ENCODE measurements at regions not wholly inside any gene's neighbourhood (a gene's known extent, or its start where the extent isn't known, plus 50 kb on each side); places are given as distances from the start of the nearest gene placed in this dataset.

DNA sequence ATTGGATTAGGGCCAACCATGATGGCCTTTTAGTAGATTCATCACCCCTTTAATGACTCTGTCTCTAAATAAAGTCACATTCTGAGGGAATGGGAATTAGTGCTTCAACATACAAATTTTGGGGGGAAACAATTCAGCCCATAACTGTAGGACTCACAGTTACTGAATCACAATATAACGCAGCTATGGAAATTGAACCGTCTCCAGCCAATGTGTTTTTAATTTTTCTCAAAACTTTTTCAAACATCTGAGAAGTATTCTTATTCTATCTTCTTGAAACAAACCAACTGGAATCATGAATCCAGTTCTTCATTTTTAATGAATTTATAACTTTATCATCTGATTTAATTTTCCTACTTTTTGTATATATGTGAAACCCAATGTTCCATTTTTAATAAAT, 373.1 kb upstream of the SYT4 start:
- Histone ChIP-seq H3K9ac (ENCODE audit: low read depth in 1 of 3, low read length in 3 of 3) (no peak overlapping the region), H3K4me3 (ENCODE audit: low read length in 3 of 3) (no peak overlapping the region), H3K9me3 (ENCODE audit: control insufficient read depth in 3 of 3, low read length in 3 of 3) (no peaks in the 10 kb centered on the region), H3K27me3 (ENCODE audit: control insufficient read depth in 3 of 3, insufficient read depth in 3 of 3, low read length in 3 of 3) (no peaks in the 10 kb centered on the region), H3K36me3 (ENCODE audit: control insufficient read depth in 3 of 3, insufficient read depth in 3 of 3, low read length in 3 of 3) (no peaks in the 10 kb centered on the region), H3K4me1 (ENCODE audit: control insufficient read depth in 3 of 3, insufficient read depth in 3 of 3, low read length in 3 of 3) (no peaks in the 10 kb centered on the region), H3K27ac (ENCODE audit: low read depth, low read length) (no peak overlapping the region)

DNA sequence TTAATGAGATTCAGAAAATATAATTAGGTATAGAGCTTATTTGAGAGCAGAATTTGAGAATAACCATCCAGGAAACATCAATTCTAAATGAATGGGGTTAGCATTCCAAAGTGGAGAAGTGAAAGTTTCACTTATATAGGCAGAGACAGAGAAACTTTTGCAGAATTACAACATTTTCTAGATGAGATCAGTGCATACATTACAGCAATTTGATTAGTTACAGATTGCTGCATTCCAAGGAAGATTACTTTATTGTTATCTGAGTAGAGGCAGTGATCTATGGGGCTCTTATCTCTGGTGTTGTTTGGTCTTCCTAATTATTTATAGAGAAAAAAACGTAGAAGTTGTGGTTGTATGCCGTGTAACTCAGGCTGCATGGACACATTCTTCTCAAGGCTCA, 373.8 kb upstream of the SYT4 start:
- H3K9me3 ChIP-seq (ENCODE audit: control insufficient read depth in 3 of 3, low read length in 3 of 3) = no peaks in the 10 kb centered on the region
- H3K27ac ChIP-seq (ENCODE audit: low read depth, low read length) = no peak overlapping the region
- no peaks in the 10 kb centered on the region for H3K4me1 ChIP-seq (ENCODE audit: control insufficient read depth in 3 of 3, insufficient read depth in 3 of 3, low read length in 3 of 3)
- H3K36me3 ChIP-seq (ENCODE audit: control insufficient read depth in 3 of 3, insufficient read depth in 3 of 3, low read length in 3 of 3) = no peaks in the 10 kb centered on the region
- H3K27me3 ChIP-seq (ENCODE audit: control insufficient read depth in 3 of 3, insufficient read depth in 3 of 3, low read length in 3 of 3) = no peaks in the 10 kb centered on the region
- H3K4me3 ChIP-seq (ENCODE audit: low read length in 3 of 3) = no peak overlapping the region
- no peak overlapping the region for H3K9ac ChIP-seq (ENCODE audit: low read depth in 1 of 3, low read length in 3 of 3)

DNA sequence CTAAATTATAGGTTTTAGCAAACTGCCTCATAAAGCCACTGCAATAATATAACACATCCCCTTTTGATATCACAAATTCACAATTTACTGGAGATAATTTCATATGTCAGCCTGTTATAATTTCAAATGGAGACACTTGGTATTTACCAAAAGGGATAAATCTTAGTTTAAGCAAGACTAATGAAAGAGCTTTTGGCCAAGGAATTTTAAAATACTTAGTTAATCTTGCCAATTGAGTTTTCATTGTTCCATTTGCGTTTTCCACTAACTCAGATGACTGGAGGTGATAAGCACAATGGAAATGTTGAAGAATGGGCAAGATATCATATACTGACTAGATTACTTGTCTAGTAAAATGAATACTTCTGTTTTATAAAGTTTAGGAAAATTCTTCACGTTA, 379.3 kb upstream of the SYT4 start:
- Histone ChIP-seq H3K36me3 (ENCODE audit: control insufficient read depth in 3 of 3, insufficient read depth in 3 of 3, low read length in 3 of 3) (no peaks in the 10 kb centered on the region), H3K9me3 (ENCODE audit: control insufficient read depth in 3 of 3, low read length in 3 of 3) (no peaks in the 10 kb centered on the region), H3K4me1 (ENCODE audit: control insufficient read depth in 3 of 3, insufficient read depth in 3 of 3, low read length in 3 of 3) (no peaks in the 10 kb centered on the region), H3K27ac (ENCODE audit: low read depth, low read length) (no peak overlapping the region), H3K4me3 (ENCODE audit: low read length in 3 of 3) (no peak overlapping the region), H3K27me3 (ENCODE audit: control insufficient read depth in 3 of 3, insufficient read depth in 3 of 3, low read length in 3 of 3) (no peaks in the 10 kb centered on the region), H3K9ac (ENCODE audit: low read depth in 1 of 3, low read length in 3 of 3) (no peak overlapping the region)

DNA sequence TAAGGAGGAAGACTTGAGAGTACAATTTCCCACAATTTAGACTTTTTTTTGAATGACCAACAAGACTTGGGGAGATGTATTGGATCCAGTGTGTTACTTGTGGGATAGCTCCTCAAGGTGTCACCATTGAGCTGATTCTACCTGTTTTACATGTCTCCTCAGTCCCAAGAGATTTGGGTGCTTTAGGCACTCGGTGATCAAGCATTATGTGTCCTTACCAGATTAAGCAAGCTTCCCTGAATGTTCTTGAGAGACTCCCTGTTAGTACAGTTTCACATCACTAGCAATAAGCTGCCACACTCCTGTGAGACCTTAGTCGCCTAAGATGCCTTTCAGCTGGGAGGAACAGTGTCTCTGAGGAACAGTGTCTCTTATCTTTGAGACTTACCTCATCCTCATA, 384.3 kb upstream of the SYT4 start:
- H3K36me3 ChIP-seq (ENCODE audit: control insufficient read depth in 3 of 3, insufficient read depth in 3 of 3, low read length in 3 of 3) = no peaks in the 10 kb centered on the region
- H3K4me1 ChIP-seq (ENCODE audit: control insufficient read depth in 3 of 3, insufficient read depth in 3 of 3, low read length in 3 of 3) = peaks cover 0 to 7% (median 0%) of the 10 kb centered on the region in 3 donors
- H3K9ac ChIP-seq (ENCODE audit: low read depth in 1 of 3, low read length in 3 of 3) = no peak overlapping the region
- H3K27me3 ChIP-seq (ENCODE audit: control insufficient read depth in 3 of 3, insufficient read depth in 3 of 3, low read length in 3 of 3) = no peaks in the 10 kb centered on the region
- no peak overlapping the region for H3K27ac ChIP-seq (ENCODE audit: low read depth, low read length)
- no peak overlapping the region for H3K4me3 ChIP-seq (ENCODE audit: low read length in 3 of 3)
- H3K9me3 ChIP-seq (ENCODE audit: control insufficient read depth in 3 of 3, low read length in 3 of 3) = no peaks in the 10 kb centered on the region

DNA sequence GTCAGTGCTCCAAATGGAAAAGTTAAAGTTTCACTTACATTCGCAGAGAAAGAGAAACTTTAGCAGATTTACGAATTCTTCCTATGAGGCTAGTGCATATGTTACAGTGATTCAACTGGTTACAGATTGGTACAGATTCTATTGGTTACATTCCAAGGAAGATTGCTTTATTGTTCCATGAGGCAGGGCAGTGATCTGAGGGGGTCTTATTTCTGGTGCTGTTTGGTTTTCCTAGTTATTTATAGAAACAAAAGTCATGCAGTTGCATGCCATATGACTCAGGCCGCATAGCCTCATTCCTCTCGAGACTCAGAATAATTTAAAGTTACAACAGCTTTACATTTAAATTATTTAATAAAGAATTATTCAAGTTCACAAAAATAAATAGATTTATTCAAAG, 385.4 kb upstream of the SYT4 start:
- Histone ChIP-seq H3K9ac (ENCODE audit: low read depth in 1 of 3, low read length in 3 of 3) (no peak overlapping the region), H3K4me1 (ENCODE audit: control insufficient read depth in 3 of 3, insufficient read depth in 3 of 3, low read length in 3 of 3) (peaks cover 0 to 7% (median 0%) of the 10 kb centered on the region in 3 donors), H3K27ac (ENCODE audit: low read depth, low read length) (peak overlapping the region; percentile 9), H3K27me3 (ENCODE audit: control insufficient read depth in 3 of 3, insufficient read depth in 3 of 3, low read length in 3 of 3) (no peaks in the 10 kb centered on the region), H3K9me3 (ENCODE audit: control insufficient read depth in 3 of 3, low read length in 3 of 3) (no peaks in the 10 kb centered on the region), H3K4me3 (ENCODE audit: low read length in 3 of 3) (peak overlapping the region in 1 of 3 donors; percentile 26), H3K36me3 (ENCODE audit: control insufficient read depth in 3 of 3, insufficient read depth in 3 of 3, low read length in 3 of 3) (no peaks in the 10 kb centered on the region)

DNA sequence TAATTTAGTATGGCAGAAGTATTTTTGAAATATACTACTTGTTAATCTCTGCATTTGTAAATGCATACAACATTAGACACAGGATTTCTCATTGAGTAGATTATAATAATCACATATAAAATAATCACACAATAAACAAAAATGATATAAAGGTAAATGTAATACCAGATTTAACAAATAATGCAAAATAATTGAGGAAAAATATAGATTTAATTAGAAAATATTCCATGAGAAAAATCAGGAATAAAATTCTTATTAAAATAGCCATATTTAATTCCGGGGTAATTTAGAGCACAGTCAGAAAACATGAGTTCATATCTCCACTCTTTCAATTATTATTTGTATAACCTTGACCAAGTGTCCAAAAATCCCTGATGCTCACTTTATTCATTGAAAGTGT, 385.9 kb upstream of the SYT4 start:
- H3K9me3 ChIP-seq (ENCODE audit: control insufficient read depth in 3 of 3, low read length in 3 of 3) = no peaks in the 10 kb centered on the region
- peaks cover 0 to 7% (median 0%) of the 10 kb centered on the region in 3 donors for H3K4me1 ChIP-seq (ENCODE audit: control insufficient read depth in 3 of 3, insufficient read depth in 3 of 3, low read length in 3 of 3)
- H3K9ac ChIP-seq (ENCODE audit: low read depth in 1 of 3, low read length in 3 of 3) = no peak overlapping the region
- no peak overlapping the region for H3K27ac ChIP-seq (ENCODE audit: low read depth, low read length)
- H3K4me3 ChIP-seq (ENCODE audit: low read length in 3 of 3) = no peak overlapping the region
- H3K36me3 ChIP-seq (ENCODE audit: control insufficient read depth in 3 of 3, insufficient read depth in 3 of 3, low read length in 3 of 3) = no peaks in the 10 kb centered on the region
- H3K27me3 ChIP-seq (ENCODE audit: control insufficient read depth in 3 of 3, insufficient read depth in 3 of 3, low read length in 3 of 3) = no peaks in the 10 kb centered on the region

DNA sequence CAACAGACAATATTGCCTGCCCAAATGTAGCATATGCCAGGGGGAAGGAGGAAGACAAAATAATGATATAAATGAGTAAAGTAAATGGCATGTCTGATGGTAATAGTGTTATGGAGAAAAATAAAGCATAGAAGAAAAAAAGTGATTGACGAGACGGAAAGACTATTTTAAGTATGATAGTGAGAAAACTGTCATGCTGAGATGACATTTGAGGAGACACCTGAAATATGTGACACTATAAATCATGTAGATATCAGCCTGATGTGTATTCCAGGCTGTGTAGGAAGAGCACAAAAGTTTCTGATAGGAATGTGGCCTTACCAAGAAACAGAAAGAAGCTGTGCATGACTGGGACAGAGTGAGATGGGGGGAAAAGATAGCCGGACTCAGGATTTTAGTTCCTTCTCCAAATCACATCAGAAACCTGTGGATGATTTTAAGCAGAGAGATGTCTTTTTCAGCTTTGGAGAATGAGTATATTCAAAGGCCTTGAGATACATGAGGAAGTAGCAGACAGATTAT, 387.3 kb upstream of the SYT4 start:
- Histone ChIP-seq H3K27ac (ENCODE audit: low read depth, low read length) (no peak overlapping the region), H3K9me3 (ENCODE audit: control insufficient read depth in 3 of 3, low read length in 3 of 3) (no peaks in the 10 kb centered on the region), H3K9ac (ENCODE audit: low read depth in 1 of 3, low read length in 3 of 3) (no peak overlapping the region), H3K27me3 (ENCODE audit: control insufficient read depth in 3 of 3, insufficient read depth in 3 of 3, low read length in 3 of 3) (no peaks in the 10 kb centered on the region), H3K36me3 (ENCODE audit: control insufficient read depth in 3 of 3, insufficient read depth in 3 of 3, low read length in 3 of 3) (no peaks in the 10 kb centered on the region), H3K4me1 (ENCODE audit: control insufficient read depth in 3 of 3, insufficient read depth in 3 of 3, low read length in 3 of 3) (peaks cover 0 to 7% (median 0%) of the 10 kb centered on the region in 3 donors), H3K4me3 (ENCODE audit: low read length in 3 of 3) (no peak overlapping the region)

DNA sequence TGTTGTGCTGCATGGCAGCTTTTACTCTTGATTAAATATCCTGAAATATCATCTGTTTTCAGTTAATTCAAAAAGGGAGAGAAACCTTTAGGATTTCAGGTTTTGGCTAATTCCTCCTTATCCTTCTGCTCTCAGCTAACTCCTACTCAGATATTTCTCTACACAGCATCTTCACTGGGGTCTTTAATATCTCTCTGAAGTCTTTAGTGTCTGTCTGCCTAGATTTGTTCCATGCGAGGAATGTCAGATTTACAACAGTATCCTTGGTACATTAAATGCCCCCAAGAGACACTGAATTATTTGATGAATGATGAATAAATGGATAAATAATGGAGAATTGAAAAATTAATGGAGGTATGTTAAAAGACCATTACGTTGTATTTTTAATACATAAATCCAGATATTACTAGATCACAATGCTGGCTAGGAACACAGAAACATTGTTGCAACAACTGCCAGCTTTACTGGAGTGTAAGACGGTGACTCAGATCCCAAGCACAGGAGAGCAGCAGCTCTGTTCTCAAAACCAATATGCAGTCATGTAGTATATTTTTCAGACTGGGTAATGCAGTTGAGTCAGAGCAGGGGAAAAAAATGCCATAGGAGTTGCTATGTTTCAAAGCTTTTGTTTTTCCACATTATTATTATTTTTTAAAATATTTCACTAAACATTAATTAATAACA, 388.0 kb upstream of the SYT4 start:
- Histone ChIP-seq H3K9ac (ENCODE audit: low read depth in 1 of 3, low read length in 3 of 3) (no peak overlapping the region), H3K27me3 (ENCODE audit: control insufficient read depth in 3 of 3, insufficient read depth in 3 of 3, low read length in 3 of 3) (no peaks in the 10 kb centered on the region), H3K4me3 (ENCODE audit: low read length in 3 of 3) (no peak overlapping the region), H3K9me3 (ENCODE audit: control insufficient read depth in 3 of 3, low read length in 3 of 3) (no peaks in the 10 kb centered on the region), H3K4me1 (ENCODE audit: control insufficient read depth in 3 of 3, insufficient read depth in 3 of 3, low read length in 3 of 3) (peaks cover 0 to 7% (median 0%) of the 10 kb centered on the region in 3 donors), H3K36me3 (ENCODE audit: control insufficient read depth in 3 of 3, insufficient read depth in 3 of 3, low read length in 3 of 3) (no peaks in the 10 kb centered on the region), H3K27ac (ENCODE audit: low read depth, low read length) (no peak overlapping the region)

DNA sequence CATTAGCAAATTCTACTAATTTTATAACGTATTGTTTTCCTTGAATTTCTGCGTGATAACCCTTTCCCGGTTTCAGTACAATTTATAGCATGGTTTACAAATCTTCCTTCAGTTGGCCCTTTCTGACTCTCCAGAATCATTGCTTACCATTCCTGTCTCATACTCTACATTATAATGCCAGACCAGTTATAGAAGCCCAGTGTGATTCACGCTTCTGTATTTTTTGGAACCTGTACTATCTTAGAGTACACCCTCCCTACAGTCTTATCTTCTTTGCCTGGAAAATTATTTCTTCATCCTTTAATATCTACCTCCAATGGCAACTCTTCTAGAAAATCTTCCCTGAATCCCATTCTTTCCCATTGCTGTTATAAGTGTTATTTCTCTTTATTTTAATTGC, 391.6 kb upstream of the SYT4 start:
- peaks cover 0 to 7% (median 0%) of the 10 kb centered on the region in 3 donors for H3K4me1 ChIP-seq (ENCODE audit: control insufficient read depth in 3 of 3, insufficient read depth in 3 of 3, low read length in 3 of 3)
- no peak overlapping the region for H3K27ac ChIP-seq (ENCODE audit: low read depth, low read length)
- no peaks in the 10 kb centered on the region for H3K9me3 ChIP-seq (ENCODE audit: control insufficient read depth in 3 of 3, low read length in 3 of 3)

DNA sequence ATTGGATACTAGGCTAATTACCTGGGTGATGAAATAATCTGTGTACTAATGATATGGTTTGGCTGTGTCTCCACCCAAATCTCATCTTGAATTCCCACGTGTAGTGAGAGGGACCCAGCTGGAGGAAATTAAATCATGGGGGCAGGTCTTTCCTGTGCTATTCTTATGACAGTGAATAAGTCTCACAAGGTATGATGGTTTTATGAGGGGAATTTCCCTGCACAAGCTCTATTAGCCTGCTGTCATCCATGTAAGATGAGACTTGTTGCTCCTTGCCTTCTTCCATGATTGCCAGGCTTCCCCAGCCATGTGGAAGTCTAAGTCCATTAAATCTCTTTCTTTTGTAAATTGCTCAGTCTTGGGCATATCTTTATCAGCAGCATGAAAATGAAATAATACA, 394.1 kb upstream of the SYT4 start:
- H3K36me3 ChIP-seq (ENCODE audit: control insufficient read depth in 3 of 3, insufficient read depth in 3 of 3, low read length in 3 of 3) = no peaks in the 10 kb centered on the region
- H3K4me3 ChIP-seq (ENCODE audit: low read length in 3 of 3) = no peak overlapping the region
- no peak overlapping the region for H3K9ac ChIP-seq (ENCODE audit: low read depth in 1 of 3, low read length in 3 of 3)
- H3K27ac ChIP-seq (ENCODE audit: low read depth, low read length) = no peak overlapping the region
- H3K9me3 ChIP-seq (ENCODE audit: control insufficient read depth in 3 of 3, low read length in 3 of 3) = no peaks in the 10 kb centered on the region
- no peaks in the 10 kb centered on the region for H3K27me3 ChIP-seq (ENCODE audit: control insufficient read depth in 3 of 3, insufficient read depth in 3 of 3, low read length in 3 of 3)
- no peaks in the 10 kb centered on the region for H3K4me1 ChIP-seq (ENCODE audit: control insufficient read depth in 3 of 3, insufficient read depth in 3 of 3, low read length in 3 of 3)

More for the DNA sequence above, 391.6 kb upstream of the SYT4 start:
- H3K4me3 ChIP-seq (ENCODE audit: low read length in 3 of 3) = no peak overlapping the region
- H3K36me3 ChIP-seq (ENCODE audit: control insufficient read depth in 3 of 3, insufficient read depth in 3 of 3, low read length in 3 of 3) = no peaks in the 10 kb centered on the region
- no peaks in the 10 kb centered on the region for H3K27me3 ChIP-seq (ENCODE audit: control insufficient read depth in 3 of 3, insufficient read depth in 3 of 3, low read length in 3 of 3)
- no peak overlapping the region for H3K9ac ChIP-seq (ENCODE audit: low read depth in 1 of 3, low read length in 3 of 3)

Data from skeletal muscle tissue (tissue), 3 donors.